22Rv1 (cell line): ENCODE measurements at regions not wholly inside any gene's neighbourhood (a gene's known extent, or its start where the extent isn't known, plus 50 kb on each side); places are given as distances from the start of the nearest gene placed in this dataset.

ENCODE experiments used
- ZFX ChIP-seq: fragments of 450-650 bp; IDR thresholded peaks from 2 replicates; pipeline ENCODE4 v1.6.1; 2017; ENCODE audit warnings: antibody characterized with exemption, borderline replicate concordance
- TF ChIP-seq, protein P1 (sequence below): fragments of 450-650 bp; IDR thresholded peaks from 2 replicates; pipeline ENCODE4 v1.5.1; 2017; ENCODE audit warnings: mild to moderate bottlenecking

GRCh38 chr18:8980918-8981317 lies 121.6 kb upstream of the NDUFV2 start:
- TF ChIP-seq, protein P1, sequence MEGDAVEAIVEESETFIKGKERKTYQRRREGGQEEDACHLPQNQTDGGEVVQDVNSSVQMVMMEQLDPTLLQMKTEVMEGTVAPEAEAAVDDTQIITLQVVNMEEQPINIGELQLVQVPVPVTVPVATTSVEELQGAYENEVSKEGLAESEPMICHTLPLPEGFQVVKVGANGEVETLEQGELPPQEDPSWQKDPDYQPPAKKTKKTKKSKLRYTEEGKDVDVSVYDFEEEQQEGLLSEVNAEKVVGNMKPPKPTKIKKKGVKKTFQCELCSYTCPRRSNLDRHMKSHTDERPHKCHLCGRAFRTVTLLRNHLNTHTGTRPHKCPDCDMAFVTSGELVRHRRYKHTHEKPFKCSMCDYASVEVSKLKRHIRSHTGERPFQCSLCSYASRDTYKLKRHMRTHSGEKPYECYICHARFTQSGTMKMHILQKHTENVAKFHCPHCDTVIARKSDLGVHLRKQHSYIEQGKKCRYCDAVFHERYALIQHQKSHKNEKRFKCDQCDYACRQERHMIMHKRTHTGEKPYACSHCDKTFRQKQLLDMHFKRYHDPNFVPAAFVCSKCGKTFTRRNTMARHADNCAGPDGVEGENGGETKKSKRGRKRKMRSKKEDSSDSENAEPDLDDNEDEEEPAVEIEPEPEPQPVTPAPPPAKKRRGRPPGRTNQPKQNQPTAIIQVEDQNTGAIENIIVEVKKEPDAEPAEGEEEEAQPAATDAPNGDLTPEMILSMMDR = no peak
- TF ChIP-seq ZFX = no peak
